ENCODE measurements at regions not wholly inside any gene's neighbourhood (a gene's known extent, or its start where the extent isn't known, plus 50 kb on each side); places are given as distances from the start of the nearest gene placed in this dataset.

DNA sequence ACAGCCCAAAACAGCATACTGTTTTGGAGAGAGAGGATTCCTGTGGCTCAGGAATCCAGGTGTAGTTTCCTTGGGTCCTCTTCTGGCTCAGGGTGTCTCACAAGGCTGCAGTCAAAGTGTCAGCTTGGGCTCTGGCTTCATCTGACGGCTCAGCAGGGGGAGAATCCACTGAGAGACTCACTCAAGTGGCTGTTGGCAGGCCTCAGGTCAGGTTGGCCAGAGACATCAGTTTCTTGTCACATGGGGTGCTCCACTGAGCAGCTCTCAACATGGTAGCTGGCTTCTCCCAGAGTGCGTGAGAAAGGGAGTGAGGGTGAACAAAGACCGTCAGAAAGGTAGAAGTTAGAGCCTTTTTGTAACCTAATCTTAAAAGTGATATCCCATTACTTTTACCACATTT lies 168.4 kb downstream of the SOCS6 start:
- Histone ChIP-seq H3K27ac (ENCODE audit: low read depth in 1 of 2, low read length in 2 of 2) (no peak overlapping the region), H3K36me3 (replicated peaks in 1 of 2; ENCODE audit: control insufficient read depth in 1 of 2, insufficient read depth in 2 of 2, low read length in 2 of 2) (no peaks in the 10 kb centered on the region), H4K20me1 (ENCODE audit: insufficient read depth, low read length) (no peaks in the 10 kb centered on the region), H3K27me3 (ENCODE audit: control insufficient read depth in 2 of 2, insufficient read depth in 2 of 2, low read length in 2 of 2) (no peaks in the 10 kb centered on the region), H3K9ac (ENCODE audit: insufficient read depth, low read length, poor library complexity, severe bottlenecking) (no peak overlapping the region), H3K4me1 (ENCODE audit: control insufficient read depth in 1 of 2, insufficient read depth in 2 of 2, low read length in 2 of 2) (peaks cover 4 to 5% of the 10 kb centered on the region in 2 donors), H2AFZ (ENCODE audit: insufficient read depth, low read depth, low read length, poor library complexity, severe bottlenecking) (no peak overlapping the region), H3K4me3 (replicated peaks in 1 of 3; ENCODE audit: low read depth in 2 of 3, low read length in 3 of 3) (no peak overlapping the region), H3K9me3 (replicated peaks in 1 of 2; ENCODE audit: control insufficient read depth in 1 of 2, insufficient read depth in 1 of 2, low read length in 2 of 2) (no peaks in the 10 kb centered on the region), H3K79me2 (ENCODE audit: insufficient read depth, low read length) (no peaks in the 10 kb centered on the region), H3K4me2 (replicated peaks; ENCODE audit: extremely low read depth, low read length, poor library complexity, severe bottlenecking) (no peak overlapping the region)
- H3K36me3 Mint-ChIP-seq, result no peaks in the 10 kb centered on the region
- H3K27me3 Mint-ChIP-seq (ENCODE audit: low read depth in 3 of 3), result peaks cover 0 to 2% (median 0%) of the 10 kb centered on the region in 3 donors
- peaks cover 7% of the 10 kb centered on the region for H3K4me1 Mint-ChIP-seq
- intact Hi-C loops (cut with micrococcal nuclease), result no loop called here
- H3K9me3 Mint-ChIP-seq, result no peaks in the 10 kb centered on the region
- DNase-seq, result no peak
- TF ChIP-seq, protein P1, sequence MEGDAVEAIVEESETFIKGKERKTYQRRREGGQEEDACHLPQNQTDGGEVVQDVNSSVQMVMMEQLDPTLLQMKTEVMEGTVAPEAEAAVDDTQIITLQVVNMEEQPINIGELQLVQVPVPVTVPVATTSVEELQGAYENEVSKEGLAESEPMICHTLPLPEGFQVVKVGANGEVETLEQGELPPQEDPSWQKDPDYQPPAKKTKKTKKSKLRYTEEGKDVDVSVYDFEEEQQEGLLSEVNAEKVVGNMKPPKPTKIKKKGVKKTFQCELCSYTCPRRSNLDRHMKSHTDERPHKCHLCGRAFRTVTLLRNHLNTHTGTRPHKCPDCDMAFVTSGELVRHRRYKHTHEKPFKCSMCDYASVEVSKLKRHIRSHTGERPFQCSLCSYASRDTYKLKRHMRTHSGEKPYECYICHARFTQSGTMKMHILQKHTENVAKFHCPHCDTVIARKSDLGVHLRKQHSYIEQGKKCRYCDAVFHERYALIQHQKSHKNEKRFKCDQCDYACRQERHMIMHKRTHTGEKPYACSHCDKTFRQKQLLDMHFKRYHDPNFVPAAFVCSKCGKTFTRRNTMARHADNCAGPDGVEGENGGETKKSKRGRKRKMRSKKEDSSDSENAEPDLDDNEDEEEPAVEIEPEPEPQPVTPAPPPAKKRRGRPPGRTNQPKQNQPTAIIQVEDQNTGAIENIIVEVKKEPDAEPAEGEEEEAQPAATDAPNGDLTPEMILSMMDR (IDR thresholded peaks at IDR 0.05), result no peak
- WGBS (ENCODE audit: insufficient coverage), result 100% methylated on average over 1 of the region's 3 CpGs
- H3K4me3 Mint-ChIP-seq, result no peak overlapping the region
- no peak overlapping the region for H3K27ac Mint-ChIP-seq

DNA sequence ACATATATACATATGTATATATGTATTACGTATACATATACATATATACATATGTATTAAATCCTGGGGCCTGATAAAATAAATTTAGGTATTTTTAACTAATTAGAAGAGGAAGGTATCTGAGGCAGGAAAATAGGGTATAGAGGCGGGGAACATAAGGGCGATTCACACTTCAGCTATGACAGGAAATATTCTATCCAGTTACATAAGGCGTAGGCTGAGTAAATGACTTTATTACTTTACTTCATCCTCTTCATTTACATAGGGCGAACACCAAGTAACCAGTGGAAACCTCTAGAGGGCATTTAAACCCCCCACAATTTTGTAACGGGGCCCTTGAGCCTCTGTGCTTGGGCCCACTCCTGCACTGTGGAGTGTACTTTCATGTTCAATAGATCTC lies 167.5 kb downstream of the SOCS6 start:
- intact Hi-C loops (cut with micrococcal nuclease), result no loop called here
- Histone ChIP-seq H3K36me3 (replicated peaks in 1 of 2; ENCODE audit: control insufficient read depth in 1 of 2, insufficient read depth in 2 of 2, low read length in 2 of 2) (no peaks in the 10 kb centered on the region), H3K4me1 (ENCODE audit: control insufficient read depth in 1 of 2, insufficient read depth in 2 of 2, low read length in 2 of 2) (peaks cover 4 to 5% of the 10 kb centered on the region in 2 donors), H3K79me2 (ENCODE audit: insufficient read depth, low read length) (no peaks in the 10 kb centered on the region), H3K9ac (ENCODE audit: insufficient read depth, low read length, poor library complexity, severe bottlenecking) (no peak overlapping the region), H3K4me2 (replicated peaks; ENCODE audit: extremely low read depth, low read length, poor library complexity, severe bottlenecking) (no peak overlapping the region), H3K27ac (ENCODE audit: low read depth in 1 of 2, low read length in 2 of 2) (no peak overlapping the region), H2AFZ (ENCODE audit: insufficient read depth, low read depth, low read length, poor library complexity, severe bottlenecking) (no peak overlapping the region), H4K20me1 (ENCODE audit: insufficient read depth, low read length) (no peaks in the 10 kb centered on the region), H3K4me3 (replicated peaks in 1 of 3; ENCODE audit: low read depth in 2 of 3, low read length in 3 of 3) (no peak overlapping the region), H3K9me3 (replicated peaks in 1 of 2; ENCODE audit: control insufficient read depth in 1 of 2, insufficient read depth in 1 of 2, low read length in 2 of 2) (no peaks in the 10 kb centered on the region), H3K27me3 (ENCODE audit: control insufficient read depth in 2 of 2, insufficient read depth in 2 of 2, low read length in 2 of 2) (no peaks in the 10 kb centered on the region)
- H3K27ac Mint-ChIP-seq, result no peak overlapping the region
- H3K4me3 Mint-ChIP-seq, result no peak overlapping the region
- no peaks in the 10 kb centered on the region for H3K36me3 Mint-ChIP-seq
- H3K9me3 Mint-ChIP-seq, result no peaks in the 10 kb centered on the region
- peaks cover 7% of the 10 kb centered on the region for H3K4me1 Mint-ChIP-seq
- no peak for DNase-seq
- TF ChIP-seq, protein P1 (IDR thresholded peaks at IDR 0.05), result no peak
- 100% methylated on average over 2 of the region's 6 CpGs for WGBS (ENCODE audit: insufficient coverage)
- peaks cover 0 to under 1% (median 0%) of the 10 kb centered on the region in 3 donors for H3K27me3 Mint-ChIP-seq (ENCODE audit: low read depth in 3 of 3)

Measured in CD14-positive monocyte (primary cell).